PC-3 (cell line): ENCODE measurements at regions not wholly inside any gene's neighbourhood (a gene's known extent, or its start where the extent isn't known, plus 50 kb on each side); places are given as distances from the start of the nearest gene placed in this dataset.

Source experiments
- CTCF ChIP-seq: fragments of 300-600 bp; sonication (generic); conservative IDR thresholded peaks from 2 replicates; pipeline ENCODE4 v1.5.1; 2017; ENCODE audit warnings: antibody characterized with exemption, low read depth, mild to moderate bottlenecking, low read length
- EZH2 ChIP-seq: fragments of 300-600 bp; sonication (generic); IDR thresholded peaks from one replicate; pipeline ENCODE4 v1.6.1; 2017; ENCODE audit warnings: antibody characterized with exemption, mild to moderate bottlenecking, low read length; ENCODE audit not compliant: unreplicated experiment
- EZH2phosphoT487 ChIP-seq: fragments of 300-600 bp; sonication (generic); IDR thresholded peaks from 2 replicates; pipeline ENCODE4 v1.6.1; 2018; ENCODE audit warnings: mild to moderate bottlenecking, antibody characterized with exemption, low read length, borderline replicate concordance

- TF ChIP-seq EZH2phosphoT487 = no peak
- TF ChIP-seq CTCF = no peak
- no peak for TF ChIP-seq EZH2
Observed at GRCh38 chr12:4140581-4141301, 132.8 kb upstream of the CCND2 start.
